ENCODE measurements at regions not wholly inside any gene's neighbourhood (a gene's known extent, or its start where the extent isn't known, plus 50 kb on each side); places are given as distances from the start of the nearest gene placed in this dataset.

GRCh38 chr4:85170241-85170640 lies 203.8 kb upstream of the WDFY3 start:
- H3K4me3 ChIP-seq (ENCODE audit: low read depth in 1 of 3, low read length in 3 of 3), result no peak overlapping the region
- H3K36me3 ChIP-seq (ENCODE audit: control insufficient read depth in 4 of 4, insufficient read depth in 3 of 4, low read depth in 1 of 4, low read length in 3 of 4), result no peaks in the 10 kb centered on the region
- no peaks in the 10 kb centered on the region for H3K27me3 ChIP-seq (ENCODE audit: control insufficient read depth in 4 of 4, insufficient read depth in 4 of 4, low read length in 3 of 4)
- no peak overlapping the region for H3K27ac ChIP-seq (ENCODE audit: low read depth in 1 of 2, low read length in 2 of 2)
- no peak overlapping the region for H3K9ac ChIP-seq (ENCODE audit: low read depth in 1 of 2, low read length in 2 of 2)
- H3K9me3 ChIP-seq (ENCODE audit: control insufficient read depth in 4 of 4, low read length in 3 of 4), result no peaks in the 10 kb centered on the region
- DNase-seq (ENCODE audit: low spot score), result no peak
- H3K4me1 ChIP-seq (ENCODE audit: control insufficient read depth in 4 of 4, insufficient read depth in 4 of 4, low read length in 3 of 4), result no peaks in the 10 kb centered on the region
- TF ChIP-seq NR2F2 (IDR thresholded peaks at IDR 0.05) (no peak), ATF3 (IDR thresholded peaks at IDR 0.05) (no peak), MAX (IDR thresholded peaks at IDR 0.05) (no peak)

GRCh38 chr4:85175190-85175589 lies 208.7 kb upstream of the WDFY3 start:
- no peak for DNase-seq (ENCODE audit: low spot score)
- H3K9ac ChIP-seq (ENCODE audit: low read depth in 1 of 2, low read length in 2 of 2), result no peak overlapping the region
- no peaks in the 10 kb centered on the region for H3K27me3 ChIP-seq (ENCODE audit: control insufficient read depth in 4 of 4, insufficient read depth in 4 of 4, low read length in 3 of 4)
- no peak overlapping the region for H3K27ac ChIP-seq (ENCODE audit: low read depth in 1 of 2, low read length in 2 of 2)
- TF ChIP-seq NR2F2 (IDR thresholded peaks at IDR 0.05) (no peak), FOXA1 (IDR thresholded peaks at IDR 0.05) (no peak), RXRA (IDR thresholded peaks at IDR 0.05) (no peak), HNF4A (conservative IDR thresholded peaks at IDR 0.05) (no peak), HNF4G (IDR thresholded peaks at IDR 0.05) (no peak), CTCF (IDR thresholded peaks at IDR 0.05; ENCODE audit: low read depth, low read length, missing input control) (no peak), SP1 (IDR thresholded peaks at IDR 0.05) (no peak), JUND (IDR thresholded peaks at IDR 0.05) (no peak), RAD21 (IDR thresholded peaks at IDR 0.05) (no peak), ATF3 (IDR thresholded peaks at IDR 0.05) (no peak), ZBTB33 (IDR thresholded peaks at IDR 0.05) (no peak), TAF1 (conservative IDR thresholded peaks at IDR 0.05) (no peak), EGR1 (IDR thresholded peaks at IDR 0.05; ENCODE audit: low read depth in 2 of 2) (no peak), YY1 (IDR thresholded peaks at IDR 0.05) (no peak)
- no peaks in the 10 kb centered on the region for H3K36me3 ChIP-seq (ENCODE audit: control insufficient read depth in 4 of 4, insufficient read depth in 3 of 4, low read depth in 1 of 4, low read length in 3 of 4)
- H3K4me1 ChIP-seq (ENCODE audit: control insufficient read depth in 4 of 4, insufficient read depth in 4 of 4, low read length in 3 of 4), result no peaks in the 10 kb centered on the region
- H3K9me3 ChIP-seq (ENCODE audit: control insufficient read depth in 4 of 4, low read length in 3 of 4), result no peaks in the 10 kb centered on the region
- 48% methylated on average over 1 of the region's 1 CpG for WGBS
- H3K4me3 ChIP-seq (ENCODE audit: low read depth in 1 of 3, low read length in 3 of 3), result no peak overlapping the region

GRCh38 chr4:85177092-85177491 lies 210.6 kb upstream of the WDFY3 start:
- no peaks in the 10 kb centered on the region for H3K27me3 ChIP-seq (ENCODE audit: control insufficient read depth in 4 of 4, insufficient read depth in 4 of 4, low read length in 3 of 4)
- H3K9ac ChIP-seq (ENCODE audit: low read depth in 1 of 2, low read length in 2 of 2), result no peak overlapping the region
- DNase-seq (ENCODE audit: low spot score), result no peak
- H3K4me3 ChIP-seq (ENCODE audit: low read depth in 1 of 3, low read length in 3 of 3), result no peak overlapping the region
- no peaks in the 10 kb centered on the region for H3K36me3 ChIP-seq (ENCODE audit: control insufficient read depth in 4 of 4, insufficient read depth in 3 of 4, low read depth in 1 of 4, low read length in 3 of 4)
- no peaks in the 10 kb centered on the region for H3K9me3 ChIP-seq (ENCODE audit: control insufficient read depth in 4 of 4, low read length in 3 of 4)
- H3K4me1 ChIP-seq (ENCODE audit: control insufficient read depth in 4 of 4, insufficient read depth in 4 of 4, low read length in 3 of 4), result no peaks in the 10 kb centered on the region
- H3K27ac ChIP-seq (ENCODE audit: low read depth in 1 of 2, low read length in 2 of 2), result no peak overlapping the region
- TF ChIP-seq HNF4A (conservative IDR thresholded peaks at IDR 0.05) (no peak), TAF1 (conservative IDR thresholded peaks at IDR 0.05) (no peak), ZBTB33 (IDR thresholded peaks at IDR 0.05) (no peak), SP1 (IDR thresholded peaks at IDR 0.05) (no peak), RXRA (IDR thresholded peaks at IDR 0.05) (no peak), MAX (IDR thresholded peaks at IDR 0.05) (no peak), CTCF (IDR thresholded peaks at IDR 0.05; ENCODE audit: low read depth, low read length, missing input control) (no peak), HNF4G (IDR thresholded peaks at IDR 0.05) (no peak), FOXA2 (IDR thresholded peaks at IDR 0.05) (no peak), FOXA1 (IDR thresholded peaks at IDR 0.05) (no peak)
